H1 (cell line): ENCODE measurements at regions not wholly inside any gene's neighbourhood (a gene's known extent, or its start where the extent isn't known, plus 50 kb on each side); places are given as distances from the start of the nearest gene placed in this dataset.

ENCODE experiments used
- CEBPB ChIP-seq: IDR thresholded peaks from 2 replicates; pipeline ENCODE4 v1.6.1; 2012; ENCODE audit warnings: low read depth, low read length
- RAD21 ChIP-seq, 2 experiments: IDR thresholded peaks in 1 of 2; conservative IDR thresholded peaks in 1 of 2; 2 replicates each; pipeline ENCODE4 v1.6.1; 2011; ENCODE audit warnings: low read depth in 2 of 2, low read length in 2 of 2, improper control_type of control experiment in 1 of 2, inconsistent platforms in 1 of 2, mild to moderate bottlenecking in 1 of 2, moderate library complexity in 1 of 2
- SUZ12 ChIP-seq: fragments of 200-600 bp; sonication (generic); IDR thresholded peaks from 2 replicates; pipeline ENCODE4 v1.6.1; 2012; ENCODE audit warnings: mild to moderate bottlenecking, inconsistent platforms, low read length, moderate library complexity, mixed read lengths

DNA sequence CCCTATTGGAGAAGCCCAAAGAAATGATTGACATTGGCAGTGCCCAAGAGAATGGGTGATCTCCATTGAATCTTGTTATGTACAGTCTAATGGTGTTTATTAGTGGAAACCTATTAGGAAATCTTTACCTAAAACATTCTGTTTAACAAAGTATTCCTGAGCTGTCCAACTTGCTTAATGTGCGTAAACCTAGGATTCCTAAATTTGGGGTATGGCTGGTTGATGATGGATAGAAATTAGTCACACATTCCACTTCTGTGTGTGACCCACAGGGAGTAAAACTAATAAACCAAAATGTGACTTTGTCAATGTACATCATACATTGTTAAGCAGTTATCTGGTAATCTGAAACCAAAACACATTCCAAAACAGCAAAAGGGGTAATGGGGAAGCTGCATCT, 761.3 kb downstream of the FSCB start (continued):
- TF ChIP-seq SUZ12: no peak
- no peak for TF ChIP-seq CEBPB
- TF ChIP-seq RAD21 (IDR thresholded peaks at IDR 0.05 in 1 of 2, conservative IDR thresholded peaks at IDR 0.05 in 1 of 2; ENCODE audit: low read depth in 2 of 2, low read length in 2 of 2): no peak
